GM18868 (cell line): ENCODE measurements at regions not wholly inside any gene's neighbourhood (a gene's known extent, or its start where the extent isn't known, plus 50 kb on each side); places are given as distances from the start of the nearest gene placed in this dataset.
"Not testable (repeated sequence)": the region's sequence is repeated elsewhere in the genome, so short reads cannot be mapped to it uniquely, and the experiment has no call there.

Source experiments
- ATAC-seq: cut with Tn5 transposase; IDR thresholded peaks from one replicate; pipeline ENCODE4 v1.9.1; 2021; ENCODE audit warnings: mild to moderate bottlenecking, moderate library complexity; ENCODE audit not compliant: unreplicated experiment

DNA sequence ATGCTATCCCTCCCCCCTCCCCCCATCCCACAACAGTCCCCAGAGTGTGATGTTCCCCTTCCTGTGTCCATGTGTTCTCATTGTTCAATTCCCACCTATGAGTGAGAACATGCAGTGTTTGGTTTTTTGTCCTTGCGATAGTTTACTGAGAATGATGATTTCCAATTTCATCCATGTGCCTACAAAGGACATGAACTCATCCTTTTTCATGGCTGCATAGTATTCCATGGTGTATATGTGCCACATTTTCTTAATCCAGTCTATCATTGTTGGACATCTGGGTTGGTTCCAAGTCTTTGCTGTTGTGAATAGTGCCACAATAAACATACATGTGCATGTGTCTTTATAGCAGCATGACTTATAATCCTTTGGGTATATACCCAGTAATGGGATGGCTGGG, 701.3 kb downstream of the PLOD2 start:
- not testable (repeated sequence) for ATAC-seq

- no peak for ATAC-seq
These were observed 689.0 kb downstream of the PLOD2 start for GRCh38 chr3:145471976-145472375.

- ATAC-seq = not testable (repeated sequence)
These were observed 678.2 kb downstream of the PLOD2 start for GRCh38 chr3:145482735-145483134.

- no peak for ATAC-seq
These were observed 677.0 kb downstream of the PLOD2 start for GRCh38 chr3:145483992-145484391.

GRCh38 chr3:145489011-145489410, 672.0 kb downstream of the PLOD2 start:
- ATAC-seq = no peak

DNA sequence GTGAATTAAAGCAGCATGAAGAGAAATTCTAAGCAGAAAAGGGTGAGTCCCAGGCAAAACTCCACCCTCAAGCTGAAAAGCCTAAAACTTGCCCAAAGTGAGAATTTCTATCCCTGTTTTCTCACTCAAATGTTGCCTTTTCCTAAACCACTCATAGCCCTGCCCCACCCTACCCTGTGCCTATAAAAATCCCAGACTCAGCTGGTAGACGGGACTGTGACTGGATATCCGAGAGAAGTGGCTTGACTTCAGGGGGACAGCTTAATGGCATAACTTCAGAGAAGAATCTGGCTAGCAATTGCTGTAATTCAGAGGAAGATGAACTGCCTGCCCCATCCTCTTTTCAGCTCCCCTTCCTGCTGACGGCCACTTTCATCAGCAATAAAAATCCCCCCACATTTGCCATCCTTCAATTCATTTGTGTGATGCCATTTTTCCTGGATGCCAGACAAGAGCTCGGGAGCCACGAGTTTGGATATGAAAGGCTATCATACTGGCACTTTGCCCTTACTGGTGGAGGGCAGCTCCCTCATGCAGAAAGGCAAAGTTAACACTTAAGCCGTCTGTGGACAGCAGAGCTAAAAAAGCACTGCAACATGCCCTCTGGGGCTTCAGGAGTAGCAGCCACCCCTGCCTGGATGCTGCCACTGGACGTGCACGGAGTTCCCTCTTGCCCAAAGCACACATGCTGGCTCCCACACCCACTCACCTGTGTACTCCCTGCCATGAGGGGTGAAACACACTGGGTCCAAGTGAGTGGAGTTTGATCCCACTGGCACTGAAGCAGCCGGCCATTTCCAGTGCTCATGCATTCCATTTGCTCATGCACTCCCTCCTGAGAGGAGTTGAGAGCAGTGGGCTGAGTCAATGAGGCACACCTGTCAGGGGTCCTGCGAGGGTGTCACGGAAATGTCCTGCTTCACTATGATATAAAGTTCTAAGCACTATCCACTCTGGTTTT, 670.6 kb downstream of the PLOD2 start:
- ATAC-seq = no peak

DNA sequence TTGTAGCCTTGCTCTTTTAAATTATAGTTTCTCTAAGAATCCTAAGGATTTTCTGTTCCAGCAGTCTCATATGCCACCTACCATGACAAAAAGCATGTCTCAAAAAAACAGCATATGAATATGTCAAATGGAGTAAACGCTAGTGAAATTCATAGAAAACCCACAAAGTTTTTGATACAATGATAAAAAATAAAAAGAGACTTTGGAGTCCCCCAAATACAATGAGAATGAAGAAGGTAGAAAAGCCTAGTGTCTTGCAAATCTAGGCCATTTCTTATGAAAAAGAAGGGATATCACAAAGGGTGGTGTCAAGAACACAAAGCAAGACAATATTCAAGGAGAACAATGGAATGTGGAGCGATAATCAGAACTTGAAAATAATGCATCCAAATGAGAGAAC, 668.5 kb downstream of the PLOD2 start:
- no peak for ATAC-seq

DNA sequence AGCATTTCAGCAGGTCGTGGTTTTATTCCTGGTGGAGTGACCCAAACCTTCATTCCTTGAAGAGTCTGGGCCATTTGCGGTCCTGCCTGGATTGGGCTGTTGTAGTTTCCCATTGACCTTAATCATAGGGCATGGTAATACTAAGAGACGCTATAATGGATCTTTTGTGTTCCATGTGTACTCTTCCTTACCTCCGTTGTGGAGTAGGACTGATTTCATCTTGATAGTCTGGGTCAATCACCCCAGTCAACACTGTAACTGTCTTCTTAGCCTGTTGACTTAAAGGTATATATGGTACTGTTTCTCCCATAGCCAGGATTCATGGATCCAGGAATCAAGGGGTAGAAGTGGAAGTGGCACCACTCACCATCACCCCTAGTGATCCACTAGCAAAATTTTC, 643.6 kb downstream of the PLOD2 start:
- ATAC-seq = not testable (repeated sequence)

- ATAC-seq = no peak
These were observed 642.3 kb downstream of the PLOD2 start for GRCh38 chr3:145518639-145519038.

DNA sequence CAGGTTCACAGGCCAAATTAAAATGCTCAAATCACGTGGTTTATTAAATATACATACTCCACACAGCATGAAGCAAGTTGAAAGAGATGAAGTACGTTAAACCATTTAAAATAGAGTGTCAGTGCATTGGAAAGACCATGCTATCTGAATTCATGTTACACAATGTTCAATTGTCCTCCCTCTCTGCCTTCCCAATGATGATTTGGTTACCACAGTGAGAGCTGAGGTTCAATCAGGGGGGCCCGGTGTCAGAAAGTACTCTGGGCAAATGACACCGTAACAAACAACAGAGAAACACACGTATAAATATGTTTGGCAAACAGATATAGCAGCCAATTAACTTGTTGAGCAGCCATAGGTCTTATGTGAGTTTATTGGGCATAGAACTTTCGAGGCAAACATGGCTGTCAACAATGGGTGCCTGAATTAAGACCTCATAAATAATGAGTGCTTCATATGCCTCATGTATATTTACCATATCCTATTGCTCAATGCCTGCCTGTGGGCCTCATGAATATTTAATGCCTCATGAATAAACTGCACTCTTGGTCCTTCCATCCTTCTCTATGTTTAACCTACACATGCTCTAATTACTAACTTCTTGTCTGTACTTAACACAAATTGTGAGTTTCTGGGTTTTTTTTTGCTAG, 641.5 kb downstream of the PLOD2 start:
- ATAC-seq = no peak

DNA sequence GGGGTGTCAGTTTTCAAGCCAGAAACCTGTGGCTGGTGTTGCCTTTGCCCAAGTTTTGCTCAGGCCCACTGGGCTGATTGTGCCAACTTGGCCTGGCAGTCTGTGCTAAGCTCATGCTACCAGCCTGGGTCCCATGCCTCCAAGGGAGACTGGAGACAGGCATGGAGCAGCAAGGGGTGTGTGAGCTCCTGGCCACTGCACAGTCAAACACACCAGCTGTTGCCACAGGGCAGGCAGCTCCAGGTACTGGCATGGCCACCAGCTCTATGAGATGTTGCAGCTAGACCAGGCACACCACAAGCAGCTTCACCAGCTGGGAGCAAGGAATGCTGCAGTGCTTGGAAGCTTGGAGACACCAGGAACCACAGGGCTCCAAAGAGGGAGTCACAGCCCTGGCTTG, 638.8 kb downstream of the PLOD2 start:
- no peak for ATAC-seq

DNA sequence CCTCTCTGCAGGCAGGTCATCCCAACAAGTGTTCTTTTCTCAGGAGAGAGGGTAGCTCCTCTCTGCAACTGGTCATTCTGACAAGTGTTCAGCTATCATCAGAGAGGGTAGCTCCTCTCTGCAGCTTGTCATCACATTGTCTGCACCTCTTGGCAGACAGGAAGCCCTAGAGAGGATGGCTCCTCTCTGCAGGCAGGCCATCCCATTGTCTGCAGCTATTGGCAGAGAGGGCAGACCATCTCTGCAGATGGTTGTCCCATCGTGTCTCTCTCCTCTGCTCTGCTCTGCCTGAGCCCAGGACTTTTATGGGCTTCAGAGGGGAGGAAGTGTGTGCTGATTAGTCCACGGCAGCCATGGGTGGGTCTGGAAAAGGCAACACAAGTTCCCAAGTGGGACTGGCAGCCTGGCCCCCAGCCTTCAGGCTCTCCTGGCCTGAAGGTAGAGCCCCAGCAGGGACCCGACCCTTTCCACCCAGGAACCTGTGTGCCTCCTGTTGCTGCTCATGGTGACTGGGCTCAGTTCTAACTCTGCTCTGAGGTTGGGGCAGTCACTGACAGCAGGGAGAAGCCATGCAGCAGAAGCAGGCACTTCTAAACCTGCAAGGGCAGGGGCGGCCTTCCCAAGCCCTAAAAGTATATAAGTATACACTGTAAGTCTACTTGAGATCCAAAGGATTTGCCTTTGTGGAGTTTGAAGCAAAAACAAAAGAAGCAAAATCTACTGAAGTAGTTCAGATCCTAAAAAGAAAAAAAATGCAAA, 637.9 kb downstream of the PLOD2 start:
- no peak for ATAC-seq

- no peak for ATAC-seq
These were observed 629.4 kb downstream of the PLOD2 start for GRCh38 chr3:145531548-145531947.

- ATAC-seq = no peak
These were observed 627.3 kb downstream of the PLOD2 start for GRCh38 chr3:145533696-145534095.

GRCh38 chr3:145536461-145536860, 624.5 kb downstream of the PLOD2 start:
- ATAC-seq = no peak

DNA sequence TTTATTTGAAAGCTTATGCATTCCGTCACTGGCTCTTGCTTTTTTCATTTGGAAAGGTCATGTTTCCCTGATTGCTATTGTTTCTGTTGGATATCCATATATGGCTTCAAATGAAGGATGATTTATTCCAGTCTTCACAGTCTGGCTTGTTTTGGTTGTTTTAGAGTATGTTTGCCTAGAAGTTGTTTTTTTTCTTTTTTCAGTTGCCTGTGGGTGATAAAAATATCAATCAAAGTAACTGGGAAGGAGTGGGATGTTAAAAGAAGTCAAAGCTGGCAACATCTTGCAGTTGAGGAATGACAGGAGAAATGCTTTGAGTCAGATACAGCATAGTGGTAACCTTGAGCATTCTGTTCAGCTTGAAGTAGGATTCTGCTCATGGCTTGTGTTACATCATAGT, 610.5 kb downstream of the PLOD2 start:
- ATAC-seq = no peak

GRCh38 chr3:145557405-145557804, 603.6 kb downstream of the PLOD2 start:
- no peak for ATAC-seq

DNA sequence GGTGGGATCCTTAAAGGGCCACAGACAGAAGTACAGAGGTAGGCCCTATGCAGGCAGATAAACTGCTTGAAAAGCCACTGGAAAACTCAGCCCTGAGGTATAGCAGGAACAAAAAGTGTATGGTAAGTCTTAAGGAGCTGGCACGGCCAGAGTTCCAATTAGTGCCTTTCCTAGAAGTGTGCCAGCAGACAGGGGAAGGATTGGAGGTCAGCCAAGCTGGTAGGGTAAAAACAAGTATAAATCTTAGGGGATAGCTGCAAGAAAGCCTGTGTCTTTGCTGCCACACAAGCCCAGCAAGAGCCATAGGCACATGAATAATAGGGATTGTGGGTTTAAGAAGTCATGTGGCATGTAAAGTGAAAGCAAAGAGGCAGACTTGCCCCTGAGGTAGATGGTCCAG, 582.5 kb downstream of the PLOD2 start:
- no peak for ATAC-seq

GRCh38 chr3:145581694-145582093, 579.3 kb downstream of the PLOD2 start:
- no peak for ATAC-seq

- ATAC-seq = no peak
These were observed 556.1 kb downstream of the PLOD2 start for GRCh38 chr3:145604851-145605250.

GRCh38 chr3:145620002-145620401, 541.0 kb downstream of the PLOD2 start:
- no peak for ATAC-seq
